Forelimb muscle (tissue), 1 donor: ENCODE measurements at regions not wholly inside any gene's neighbourhood (a gene's known extent, or its start where the extent isn't known, plus 50 kb on each side); places are given as distances from the start of the nearest gene placed in this dataset.

Source experiments
- DNase-seq: peaks from one replicate; pipeline ENCODE4 v3.0.0-alpha.2; 2013; ENCODE audit warnings: low read depth

- no peak for DNase-seq
These were observed 938.0 kb upstream of the FLRT2 start for GRCh38 chr14:84591827-84592445.

GRCh38 chr14:84592770-84593169 is 937.2 kb upstream of the FLRT2 start:
- DNase-seq: no peak

GRCh38 chr14:84610086-84610485 is 919.9 kb upstream of the FLRT2 start:
- DNase-seq: no peak

- no peak for DNase-seq
These were observed 907.6 kb upstream of the FLRT2 start for GRCh38 chr14:84622357-84622756.

GRCh38 chr14:84643446-84643845 is 886.5 kb upstream of the FLRT2 start:
- no peak for DNase-seq

- DNase-seq: no peak
These were observed 883.0 kb upstream of the FLRT2 start for GRCh38 chr14:84646786-84647500.

GRCh38 chr14:84655014-84655413 is 874.9 kb upstream of the FLRT2 start:
- no peak for DNase-seq

- DNase-seq: no peak
These were observed 872.0 kb upstream of the FLRT2 start for GRCh38 chr14:84657911-84658310.

GRCh38 chr14:84670796-84671195 is 859.1 kb upstream of the FLRT2 start:
- no peak for DNase-seq

- DNase-seq: no peak
These were observed 858.2 kb upstream of the FLRT2 start for GRCh38 chr14:84671776-84672175.

- no peak for DNase-seq
These were observed 855.3 kb upstream of the FLRT2 start for GRCh38 chr14:84674636-84675035.

- no peak for DNase-seq
These were observed 843.4 kb upstream of the FLRT2 start for GRCh38 chr14:84686550-84686949.

- no peak for DNase-seq
These were observed 841.5 kb upstream of the FLRT2 start for GRCh38 chr14:84688297-84689025.

GRCh38 chr14:84694161-84694560 is 835.8 kb upstream of the FLRT2 start:
- no peak for DNase-seq

- DNase-seq: no peak
These were observed 825.3 kb upstream of the FLRT2 start for GRCh38 chr14:84704601-84705000.

- no peak for DNase-seq
These were observed 822.1 kb upstream of the FLRT2 start for GRCh38 chr14:84707830-84708229.

GRCh38 chr14:84708865-84709264 is 821.1 kb upstream of the FLRT2 start:
- DNase-seq: no peak

GRCh38 chr14:84726471-84726870 is 803.5 kb upstream of the FLRT2 start:
- DNase-seq: no peak

- no peak for DNase-seq
These were observed 780.6 kb upstream of the FLRT2 start for GRCh38 chr14:84749191-84749955.

GRCh38 chr14:84750284-84750683 is 779.7 kb upstream of the FLRT2 start:
- no peak for DNase-seq

GRCh38 chr14:84750763-84751554 is 779.0 kb upstream of the FLRT2 start:
- no peak for DNase-seq
